Stimulated activated CD4-positive, alpha-beta T cell treated with anti-CD3 and anti-CD28 coated beads, TNF-alpha, amount 100 ng/mL, for 48 hours (primary cell): ENCODE measurements at regions not wholly inside any gene's neighbourhood (a gene's known extent, or its start where the extent isn't known, plus 50 kb on each side); places are given as distances from the start of the nearest gene placed in this dataset.
"Not testable (repeated sequence)": the region's sequence is repeated elsewhere in the genome, so short reads cannot be mapped to it uniquely, and the experiment has no call there.

Experiments
- DNase-seq, 3 donors: peaks; one replicate each; pipeline ENCODE4 v3.0.0-alpha.2; 2020; ENCODE audit warnings: low read depth in 3 of 3

DNA sequence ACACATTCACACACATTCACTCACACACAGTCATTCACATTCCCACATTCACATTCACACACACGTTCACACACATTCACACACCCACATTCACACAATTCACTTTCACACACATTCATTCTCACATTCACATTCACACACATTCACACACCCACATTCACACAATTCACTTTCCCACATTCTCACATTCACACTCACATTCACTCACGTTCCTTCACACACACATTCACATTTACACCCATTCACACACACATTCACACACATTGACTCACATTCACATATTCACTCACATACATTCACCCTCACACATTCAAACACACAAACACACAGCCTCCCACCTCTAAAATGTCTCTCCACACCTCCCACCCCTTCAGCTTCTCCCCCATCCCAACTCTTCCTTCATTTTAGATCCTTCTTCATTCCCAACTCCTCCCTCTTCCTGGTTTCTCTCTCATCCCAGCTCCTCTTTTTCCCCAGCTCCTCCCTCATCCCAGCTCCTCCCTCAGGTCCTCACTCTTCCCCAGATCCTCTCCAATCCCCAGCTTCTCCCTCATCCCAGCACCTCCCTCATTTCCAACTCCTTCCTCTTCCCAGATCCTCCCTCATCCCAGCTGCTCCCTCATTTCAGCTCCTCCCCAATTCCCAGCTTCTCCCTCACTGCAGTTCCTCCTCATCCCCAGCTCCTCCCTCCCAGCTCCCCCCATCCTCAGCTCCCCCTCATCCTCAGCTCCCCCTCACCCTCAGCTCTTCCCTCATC lies 111.0 kb downstream of the FAM53A start:
- no peak for DNase-seq

GRCh38 chr4:1572521-1572920 lies 111.6 kb downstream of the FAM53A start:
- DNase-seq: no peak

DNA sequence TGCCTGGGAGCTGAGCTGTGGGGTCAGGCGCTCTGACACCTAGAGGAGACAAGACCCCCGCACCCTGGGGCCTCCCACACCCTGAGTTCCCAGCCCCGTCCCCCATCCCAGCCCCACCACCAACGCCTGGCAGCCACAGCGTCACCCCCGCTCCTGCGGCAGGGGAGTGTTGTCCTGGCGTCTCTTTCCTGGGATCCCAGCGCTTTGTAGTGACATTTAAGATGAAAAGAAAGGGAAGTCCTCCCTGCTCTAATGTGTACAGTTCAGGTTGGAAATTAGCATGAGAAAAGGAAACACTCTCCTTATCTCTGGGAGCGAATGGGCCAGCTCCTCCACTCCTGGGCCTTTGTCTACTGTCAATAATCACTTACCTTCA lies 112.1 kb downstream of the FAM53A start:
- no peak for DNase-seq

- no peak for DNase-seq
Observed at GRCh38 chr4:1571165-1572009, 112.7 kb downstream of the FAM53A start.

DNA sequence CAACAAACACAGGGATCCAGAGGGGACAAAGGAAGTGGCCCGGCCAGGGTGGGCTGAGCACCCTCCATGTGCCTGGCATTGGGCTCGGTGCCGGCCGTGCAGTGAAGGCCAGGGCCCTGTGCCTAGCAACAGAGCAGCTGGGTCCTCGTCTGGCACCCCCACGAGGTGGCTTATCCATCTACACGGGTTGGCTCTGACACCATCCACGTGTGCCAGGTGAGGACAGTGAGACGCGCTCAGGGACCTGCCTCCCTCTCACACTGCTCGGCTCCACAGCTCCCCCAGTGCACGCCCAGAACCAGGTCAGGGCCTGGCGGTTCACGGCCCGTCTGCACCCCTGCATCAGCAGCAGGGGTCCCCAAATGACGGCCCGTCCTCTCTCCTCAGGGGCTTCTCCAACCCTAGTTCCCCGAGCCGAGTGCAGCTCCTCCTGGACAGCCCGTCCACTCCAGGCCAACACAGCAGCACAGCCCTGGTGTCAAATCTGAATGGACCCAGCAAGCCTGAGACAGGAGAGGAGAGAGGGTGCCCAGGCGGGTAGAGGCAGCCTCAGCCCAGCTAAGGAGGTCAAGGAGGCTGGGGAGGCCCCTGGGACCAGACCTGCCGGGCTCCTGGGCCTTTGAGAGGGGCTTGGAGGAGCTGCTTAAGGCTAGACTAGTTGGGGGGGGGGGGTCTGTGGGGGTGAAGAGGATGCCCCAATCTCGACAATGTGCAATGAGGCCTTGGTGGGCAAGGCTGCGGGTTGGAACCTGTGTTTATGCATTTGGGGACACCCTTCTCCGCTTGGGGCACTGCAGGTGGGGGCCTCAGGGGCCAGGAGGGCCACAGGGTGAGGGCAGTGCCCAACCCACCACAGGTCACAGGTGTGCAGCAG lies 113.6 kb downstream of the FAM53A start:
- no peak for DNase-seq

DNA sequence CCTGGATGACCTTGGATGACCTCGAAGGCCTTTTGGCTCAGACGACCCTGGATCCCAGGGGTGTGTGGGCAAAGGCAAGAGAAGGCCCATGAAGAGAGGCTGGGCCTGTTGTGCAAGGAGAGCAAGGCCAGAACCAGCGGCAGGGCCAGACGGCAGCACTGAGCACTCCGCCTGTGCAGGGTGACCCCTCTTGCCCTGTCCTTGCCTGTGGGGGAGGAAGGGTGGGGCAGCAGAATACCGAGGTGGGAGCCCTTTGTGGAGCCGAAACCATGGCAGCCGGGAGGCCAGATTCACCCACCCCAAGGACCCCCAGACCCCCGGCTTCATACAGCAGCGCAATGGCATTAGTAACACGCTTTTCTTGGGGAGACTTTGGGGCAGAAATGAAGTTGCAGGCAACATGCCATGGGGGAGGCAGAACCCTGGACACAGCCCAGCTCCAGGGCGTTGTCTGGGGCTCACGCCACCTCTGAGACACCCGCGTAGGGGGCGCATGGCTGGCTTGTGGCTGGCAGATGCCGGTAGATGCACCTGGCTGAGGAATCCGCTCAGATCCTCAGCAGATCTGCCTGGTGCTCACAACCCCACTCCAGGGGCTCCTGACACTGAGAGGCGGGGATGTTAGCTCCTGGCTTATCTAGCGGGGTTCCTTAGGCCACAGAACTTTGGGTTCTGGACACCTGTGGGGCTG lies 114.5 kb downstream of the FAM53A start:
- no peak for DNase-seq

DNA sequence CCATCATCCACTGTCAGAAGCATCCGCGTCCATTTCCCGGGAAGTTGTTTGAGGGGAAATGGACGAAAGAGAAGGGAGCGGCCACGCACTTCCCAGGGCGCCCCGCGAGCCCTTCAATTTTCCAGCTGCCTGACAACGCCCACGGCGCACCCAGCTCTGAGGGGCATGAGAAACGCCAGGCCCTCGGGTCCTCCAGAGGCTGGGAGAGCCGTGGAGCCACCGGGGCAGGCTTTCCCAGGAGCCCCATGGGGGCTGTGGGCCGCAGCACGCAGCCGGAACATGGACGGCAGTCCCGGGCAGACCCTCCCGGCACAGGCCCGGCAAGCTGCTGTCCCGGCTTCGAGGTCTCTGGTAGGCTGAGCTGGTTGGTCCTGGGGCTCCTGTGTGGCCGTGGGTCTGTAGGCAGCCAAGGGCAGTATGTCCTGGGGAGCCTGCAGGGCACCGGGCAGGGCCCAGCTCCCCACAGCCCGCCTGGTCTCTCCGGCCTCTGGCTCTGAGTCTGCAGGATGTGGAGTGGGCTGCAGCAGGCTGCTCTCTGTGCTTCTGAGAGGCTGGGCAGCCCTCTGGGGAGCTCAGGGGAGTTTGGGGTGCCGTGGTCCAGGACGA lies 115.2 kb downstream of the FAM53A start:
- no peak for DNase-seq

DNA sequence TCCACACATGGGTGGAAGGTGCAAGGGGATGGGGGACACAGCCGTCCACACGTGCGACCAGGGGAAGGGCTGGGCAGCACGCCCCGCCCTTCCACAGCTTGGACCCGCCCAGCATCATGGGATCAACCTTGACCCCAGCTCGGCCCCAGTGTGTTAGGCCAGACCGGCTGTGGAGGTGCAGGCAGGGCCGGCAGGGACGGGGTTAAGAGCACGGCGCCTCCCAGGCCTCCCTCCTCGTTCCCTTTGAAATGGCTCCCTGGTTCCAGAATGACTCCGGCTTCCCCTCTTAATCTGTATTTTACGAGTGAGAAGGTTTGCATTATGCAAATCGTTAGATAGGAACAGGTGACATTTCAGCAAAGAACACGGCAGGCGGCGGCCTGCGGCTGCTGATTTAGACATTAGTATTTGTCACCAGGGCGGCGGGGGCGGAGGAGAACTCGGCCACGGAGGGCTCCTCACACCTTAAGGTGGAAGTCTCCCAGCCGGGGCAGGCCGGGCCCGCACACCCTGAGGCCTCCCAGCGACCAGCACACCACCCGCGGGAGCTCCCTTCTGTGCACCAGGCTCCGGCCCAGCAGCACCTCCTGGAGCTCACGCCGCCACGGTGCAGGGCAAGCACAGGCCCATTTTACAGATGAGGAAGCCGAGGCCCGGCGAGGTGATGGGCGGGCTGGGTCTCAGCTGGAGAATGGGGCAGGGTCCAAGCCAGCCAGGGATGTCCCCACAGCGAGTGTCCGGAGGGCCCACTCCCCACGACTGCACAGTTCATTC lies 116.1 kb downstream of the FAM53A start:
- DNase-seq: no peak

DNA sequence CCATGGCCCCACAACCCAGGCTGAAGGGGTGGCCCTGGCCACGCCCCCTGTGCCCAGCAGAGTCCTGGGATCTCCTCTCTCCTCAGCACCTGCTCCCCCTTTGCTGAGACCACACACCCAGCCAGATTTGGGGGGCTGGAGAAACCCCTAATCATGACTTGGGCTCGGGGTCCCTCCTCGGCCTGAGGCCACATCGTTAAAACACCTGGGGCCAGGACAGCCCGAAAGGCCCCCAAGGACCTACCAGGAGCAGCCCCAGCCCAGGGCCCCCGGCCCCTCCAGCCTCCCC lies 116.7 kb downstream of the FAM53A start:
- no peak for DNase-seq

- no peak for DNase-seq
Observed at GRCh38 chr4:1566838-1567518, 117.1 kb downstream of the FAM53A start.

DNA sequence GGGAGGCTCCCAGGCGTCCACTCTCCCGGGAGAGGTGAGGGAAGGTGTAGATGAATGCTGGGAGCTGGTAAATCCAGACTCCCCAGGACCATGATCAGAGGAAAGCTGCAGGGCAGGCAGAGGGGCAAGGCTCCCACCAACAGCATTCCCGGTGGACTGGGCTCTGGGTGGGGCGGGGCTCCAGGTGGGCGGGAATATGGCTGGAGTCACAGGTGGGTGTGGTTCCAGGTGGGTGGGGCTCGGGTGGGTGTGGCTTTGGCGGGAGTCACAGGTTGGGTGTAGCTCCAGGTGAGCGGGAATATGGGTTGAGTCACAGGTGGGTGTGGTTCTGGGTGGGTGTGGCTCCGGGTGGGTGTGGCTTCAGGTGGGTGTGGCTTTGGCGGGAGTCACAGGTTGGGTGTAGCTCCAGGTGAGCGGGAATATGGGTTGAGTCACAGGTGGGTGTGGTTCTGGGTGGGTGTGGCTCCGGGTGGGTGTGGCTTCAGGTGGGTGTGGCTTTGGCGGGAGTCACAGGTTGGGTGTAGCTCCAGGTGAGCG lies 117.7 kb downstream of the FAM53A start:
- DNase-seq: not testable (repeated sequence)

- DNase-seq: no peak
Observed at GRCh38 chr4:1565598-1566295, 118.4 kb downstream of the FAM53A start.

- DNase-seq: no peak
Observed at GRCh38 chr4:1564535-1565375, 119.4 kb downstream of the FAM53A start.

- DNase-seq: no peak
Observed at GRCh38 chr4:1563768-1564485, 120.2 kb downstream of the FAM53A start.

GRCh38 chr4:1563241-1563640 lies 120.9 kb downstream of the FAM53A start:
- no peak for DNase-seq

DNA sequence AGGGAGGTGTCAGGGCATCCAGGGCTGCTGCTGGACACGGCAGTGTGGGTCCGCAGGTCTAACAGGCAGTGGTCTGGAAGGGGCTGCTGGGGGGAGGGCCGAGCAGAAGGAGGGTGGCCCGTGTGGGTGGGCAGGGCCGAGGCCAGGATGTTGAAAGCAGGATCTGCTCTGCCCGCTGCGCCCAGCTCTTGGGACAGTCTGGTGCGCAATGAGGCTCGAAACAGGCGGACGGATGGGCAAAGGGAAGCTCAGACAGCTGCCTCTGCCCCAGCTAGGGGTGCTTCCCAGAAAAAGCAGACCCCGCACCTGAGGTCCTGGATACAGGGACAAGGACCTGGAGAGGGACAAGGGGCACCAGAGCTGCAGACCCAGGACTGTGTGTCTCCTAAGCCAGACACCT lies 121.3 kb downstream of the FAM53A start:
- no peak for DNase-seq

GRCh38 chr4:1562371-1562770 lies 121.7 kb downstream of the FAM53A start:
- no peak for DNase-seq
